K562 (cell line): ENCODE measurements at regions not wholly inside any gene's neighbourhood (a gene's known extent, or its start where the extent isn't known, plus 50 kb on each side); places are given as distances from the start of the nearest gene placed in this dataset.
"Not testable (repeated sequence)": the region's sequence is repeated elsewhere in the genome, so short reads cannot be mapped to it uniquely, and the experiment has no call there.

Source experiments
- ATAC-seq: fragments of 200-7000 bp; cut with Tn5 transposase; 3 replicates; pipeline ENCODE4 v1.9.1; 2020; ENCODE audit warnings: moderate library complexity
- BruUV-seq: library from RNA; stranded (reverse); fragments of 400-500 nt; replicated peaks from 2 replicates; lab custom pipeline; 2021; lab: Mats Ljungman, UMichigan
- CTCF ChIA-PET: fragments of 300-600 bp; formaldehyde crosslinking; extraction: SDS; loops from one replicate; lab custom pipeline; 2021; ENCODE audit warnings: low intra/inter-chr PET ratio; lab: Yijun Ruan, JAX
- POLR2A ChIA-PET: fragments of 300-600, 350-650 bp; sonication (Branson Sonifier 250); formaldehyde crosslinking; extraction: SDS; loops from one replicate; lab custom pipeline; 2021; ENCODE audit warnings: antibody characterized with exemption, inconsistent platforms; lab: Yijun Ruan, JAX
- DNase-seq, 4 experiments: peaks; one replicate each; pipeline versions ENCODE4 v3.0.0 to v3.0.0-alpha.2; 2011 to 2018; ENCODE audit warnings: low spot score in 3 of 4, mixed read lengths in 3 of 4; ENCODE audit errors: extremely low read depth in 1 of 4
- FAIRE-seq: peaks from 2 replicates; lab custom pipeline; 2011; peaks lifted over from hg19 to GRCh38; lab: Jason Lieb, UNC
- H2AFZ ChIP-seq: 2 replicates; pipeline ENCODE4 v1.6.0; 2011; ENCODE audit warnings: low read depth, low read length, control low read depth, inconsistent platforms
- H3K27ac ChIP-seq: fragments of 200-600 bp; 3 replicates; pipeline ENCODE4 v1.8.0; 2011; ENCODE audit warnings: low read depth, mild to moderate bottlenecking, control low read depth, inconsistent platforms, low read length, moderate library complexity, mixed read lengths; ENCODE audit errors: extremely low read depth
- H3K27me3 ChIP-seq, 2 experiments: fragments of 300-600 bp in 1 of 2; 2 replicates in 1 of 2; 3 replicates in 1 of 2; pipeline versions ENCODE4 v1.6.0 to v1.8.0; 2011; ENCODE audit warnings: inconsistent platforms in 2 of 2, low read length in 2 of 2, mild to moderate bottlenecking in 1 of 2, mixed read lengths in 1 of 2, moderate library complexity in 1 of 2; ENCODE audit not compliant: control insufficient read depth in 2 of 2, insufficient read depth in 2 of 2
- H3K36me3 ChIP-seq: fragments of 300-600 bp; 3 replicates; pipeline ENCODE4 v1.8.0; 2011; ENCODE audit warnings: mild to moderate bottlenecking, low read length, inconsistent platforms; ENCODE audit not compliant: control insufficient read depth, insufficient read depth
- H3K4me1 ChIP-seq, 2 experiments: fragments of 200-600 bp in 1 of 2; replicated peaks in 1 of 2; 2 replicates in 1 of 2; 3 replicates in 1 of 2; pipeline versions ENCODE4 v1.5.1 to v1.8.0; 2011; ENCODE audit warnings: inconsistent platforms in 2 of 2, low read length in 2 of 2, mild to moderate bottlenecking in 1 of 2, mixed read lengths in 1 of 2, moderate library complexity in 1 of 2; ENCODE audit not compliant: control insufficient read depth in 2 of 2, insufficient read depth in 2 of 2
- H3K4me2 ChIP-seq: 2 replicates; pipeline ENCODE4 v1.6.1; 2011; ENCODE audit warnings: low read length, control low read depth, inconsistent platforms, mixed read lengths; ENCODE audit not compliant: insufficient read depth
- H3K4me3 ChIP-seq: fragments of 200-600 bp; sonication (generic), shearing (Covaris generic); 2 replicates; pipeline ENCODE4 v1.5.1; 2016; ENCODE audit warnings: control low read depth, inconsistent platforms
- H3K79me2 ChIP-seq: fragments of 200-600 bp; 3 replicates; pipeline ENCODE4 v1.8.0; 2011; ENCODE audit warnings: low read length, inconsistent platforms; ENCODE audit not compliant: control insufficient read depth, insufficient read depth
- H3K9ac ChIP-seq, 2 experiments: 2 replicates each; pipeline versions ENCODE4 v1.6.0 to v1.6.1; 2011; ENCODE audit warnings: low read depth in 2 of 2, low read length in 2 of 2, control low read depth in 1 of 2, inconsistent platforms in 1 of 2, mild to moderate bottlenecking in 1 of 2, mixed read lengths in 1 of 2; ENCODE audit not compliant: insufficient read depth in 1 of 2
- H3K9me1 ChIP-seq: one replicate; pipeline ENCODE4 v1.6.0; 2011; ENCODE audit warnings: inconsistent platforms, mild to moderate bottlenecking, low read length, moderate library complexity; ENCODE audit not compliant: control insufficient read depth, insufficient read depth
- H3K9me3 ChIP-seq: replicated peaks from 2 replicates; pipeline ENCODE4 v1.5.1; 2011; ENCODE audit warnings: low read depth, low read length, inconsistent platforms; ENCODE audit not compliant: control insufficient read depth, insufficient read depth
- H4K20me1 ChIP-seq: replicated peaks from 2 replicates; pipeline ENCODE4 v1.6.1; 2011; ENCODE audit warnings: low read length, inconsistent platforms, mixed read lengths; ENCODE audit not compliant: control insufficient read depth, insufficient read depth
- EP400 ChIP-seq: fragments of 450-650 bp; IDR thresholded peaks from 2 replicates; pipeline ENCODE4 v1.6.1; 2017; ENCODE audit warnings: antibody characterized with exemption, mild to moderate bottlenecking, moderate library complexity
- FOXK1 ChIP-seq: sonication (generic); formaldehyde crosslinking; IDR thresholded peaks from 2 replicates; pipeline ENCODE4 v1.8.0; 2022; ENCODE audit warnings: missing genetic modification reagents, mild to moderate bottlenecking, borderline replicate concordance
- HDAC8 ChIP-seq: fragments of 450-650 bp; IDR thresholded peaks from 2 replicates; pipeline ENCODE4 v1.6.1; 2016; ENCODE audit warnings: mild to moderate bottlenecking, missing genetic modification characterization, moderate library complexity, missing compliant biosample characterization
- KAT8 ChIP-seq: fragments of 450-650 bp; IDR thresholded peaks from 2 replicates; pipeline ENCODE4 v1.6.1; 2016; ENCODE audit warnings: low read depth, mild to moderate bottlenecking
- SOX6 ChIP-seq: fragments of 450-650 bp; IDR thresholded peaks from 2 replicates; pipeline ENCODE4 v1.6.1; 2014; ENCODE audit warnings: mild to moderate bottlenecking
- WGBS: fragments of 100-300 bp; shearing (Covaris generic); methylation state at CpG from one replicate; pipeline ENCODE4 v1.1.6; 2016; ENCODE audit warnings: low coverage, mixed read lengths; ENCODE audit not compliant: insufficient coverage; ENCODE audit errors: missing lambda C conversion rate; 5-methylcytosine and 5-hydroxymethylcytosine counted together
- in situ Hi-C: fragments of 300-500 bp; cut with MboI; formaldehyde crosslinking; loops from 4 replicates; pipeline ENCODE4 v1.15.0; 2018; ENCODE audit warnings: inconsistent platforms, mixed read lengths
- intact Hi-C: fragments of 100-400 bp; cut with micrococcal nuclease; formaldehyde crosslinking; loops from 2 replicates; pipeline ENCODE4 v1.14.2; 2022
- TF ChIP-seq, protein P1 (sequence below): fragments of 250-450 bp; sonication (Bioruptor Pico); IDR thresholded peaks from 2 replicates; pipeline ENCODE4 v1.6.1; 2021; ENCODE audit warnings: mild to moderate bottlenecking

DNA sequence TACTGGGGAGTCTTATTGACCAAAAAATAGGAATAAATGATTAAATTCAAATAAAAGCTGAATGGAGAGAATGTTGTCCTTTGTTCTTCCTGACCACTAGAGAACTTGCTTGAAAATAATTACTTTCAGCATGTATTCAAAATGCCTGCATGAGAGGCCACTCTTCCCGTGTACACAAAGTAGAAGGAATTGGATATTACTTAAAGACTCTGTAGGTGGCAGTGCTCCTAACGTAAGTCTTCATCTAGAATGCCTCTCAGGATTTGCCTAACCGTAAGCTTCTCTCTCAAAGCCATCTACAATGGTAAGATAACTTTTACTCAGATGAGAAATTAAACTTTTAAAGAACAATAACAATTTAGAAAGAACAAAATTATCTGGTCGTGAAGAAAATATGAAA lies 620.0 kb upstream of the CCNG1 start:
- Histone ChIP-seq H3K9ac (no peak overlapping the region), H2AFZ (no peak overlapping the region), H3K4me1 (no peaks in the 10 kb centered on the region), H3K4me2 (no peak overlapping the region), H3K4me3 (no peak overlapping the region), H3K27me3 (no peaks in the 10 kb centered on the region), H3K9me1 (no peaks in the 10 kb centered on the region), H3K79me2 (no peaks in the 10 kb centered on the region), H3K27ac (no peak overlapping the region), H4K20me1 (no peaks in the 10 kb centered on the region), H3K9me3 (no peaks in the 10 kb centered on the region), H3K36me3 (no peaks in the 10 kb centered on the region)
- no peak for ATAC-seq
- intact Hi-C loops (no loop called here), in situ Hi-C loops (no loop called here)
- POLR2A ChIA-PET = interaction anchor here (0.6 kb wide), 1 partner anchor 210 kb away, joined by 3 read pairs; no protein-coding TSS in a partner anchor
- FAIRE-seq = no peak
- CTCF ChIA-PET = no interaction called here
- BruUV-seq = no TSS peak
- WGBS = 1% methylated on average over 4 of the region's 4 CpGs
- no peak for DNase-seq
- no peak for TF ChIP-seq FOXK1 (CRISPR knock-in tag)
- TF ChIP-seq, protein P1, sequence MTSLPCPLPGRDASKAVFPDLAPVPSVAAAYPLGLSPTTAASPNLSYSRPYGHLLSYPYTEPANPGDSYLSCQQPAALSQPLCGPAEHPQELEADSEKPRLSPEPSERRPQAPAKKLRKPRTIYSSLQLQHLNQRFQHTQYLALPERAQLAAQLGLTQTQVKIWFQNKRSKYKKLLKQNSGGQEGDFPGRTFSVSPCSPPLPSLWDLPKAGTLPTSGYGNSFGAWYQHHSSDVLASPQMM (CRISPR knock-in tag) = no peak
- no peak for TF ChIP-seq SOX6
- no peak for TF ChIP-seq KAT8
- no peak for TF ChIP-seq EP400
- TF ChIP-seq HDAC8 (tag) = no peak

DNA sequence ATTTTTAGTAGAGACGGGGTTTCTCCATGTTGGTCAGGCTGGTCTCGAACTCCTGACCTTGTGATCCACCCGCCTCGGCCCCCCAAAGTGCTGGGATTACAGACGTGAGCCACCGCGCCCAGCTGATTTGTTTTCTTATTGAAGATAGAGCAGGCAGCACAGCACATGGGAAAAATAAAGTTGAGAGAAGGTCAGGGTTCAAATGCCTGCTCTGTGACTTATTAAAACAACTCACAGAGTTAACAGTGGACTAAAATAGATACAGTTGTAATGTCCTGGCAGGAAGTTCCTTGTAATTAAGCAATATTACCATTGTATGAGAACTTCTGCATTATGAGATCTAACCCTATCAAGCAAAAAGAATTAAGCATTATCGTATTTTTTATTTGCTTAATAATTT lies 615.7 kb upstream of the CCNG1 start:
- in situ Hi-C loops, H3K4me2 ChIP-seq, H4K20me1 ChIP-seq, H3K4me3 ChIP-seq, H3K79me2 ChIP-seq, H3K4me1 ChIP-seq, DNase-seq, CTCF ChIA-PET, H3K36me3 ChIP-seq, ATAC-seq, H3K9me3 ChIP-seq, H3K27me3 ChIP-seq, H3K9ac ChIP-seq, BruUV-seq, POLR2A ChIA-PET, H2AFZ ChIP-seq, FAIRE-seq, H3K9me1 ChIP-seq, intact Hi-C loops, H3K27ac ChIP-seq: not testable (repeated sequence)
- WGBS = 0% methylated on average over 4 of the region's 8 CpGs
